Small intestine (tissue), 7 donors: ENCODE measurements at regions not wholly inside any gene's neighbourhood (a gene's known extent, or its start where the extent isn't known, plus 50 kb on each side); places are given as distances from the start of the nearest gene placed in this dataset.

ENCODE experiments used
- DNase-seq, 2 donors: peaks; one replicate each; pipeline versions ENCODE4 v3.0.0 to v3.0.0-alpha.2; 2013
- FAIRE-seq: peaks from 2 replicates; lab custom pipeline; 2012; peaks lifted over from hg19 to GRCh38; lab: Jason Lieb, UNC
- H3K27ac ChIP-seq, 3 donors: one replicate each; pipeline ENCODE4 v1.5.1; 2013; ENCODE audit warnings: low read length in 2 of 3, mild to moderate bottlenecking in 2 of 3, control low read depth in 1 of 3, inconsistent platforms in 1 of 3, low read depth in 1 of 3, moderate library complexity in 1 of 3
- H3K27me3 ChIP-seq, 3 donors: one replicate each; pipeline ENCODE4 v1.6.1; 2013; ENCODE audit warnings: low read length in 3 of 3, inconsistent platforms in 1 of 3; ENCODE audit not compliant: control insufficient read depth in 3 of 3, insufficient read depth in 3 of 3
- H3K36me3 ChIP-seq, 3 donors: one replicate each; pipeline ENCODE4 v1.6.1; 2013; ENCODE audit warnings: low read length in 3 of 3, inconsistent platforms in 1 of 3, low read depth in 1 of 3, mild to moderate bottlenecking in 1 of 3, moderate library complexity in 1 of 3; ENCODE audit not compliant: control insufficient read depth in 3 of 3, insufficient read depth in 2 of 3
- H3K4me1 ChIP-seq, 3 donors: one replicate each; pipeline ENCODE4 v1.6.1; 2013; ENCODE audit warnings: low read length in 2 of 3, inconsistent platforms in 1 of 3, low read depth in 1 of 3, mild to moderate bottlenecking in 1 of 3, moderate library complexity in 1 of 3; ENCODE audit not compliant: control insufficient read depth in 3 of 3, insufficient read depth in 2 of 3
- H3K4me3 ChIP-seq, 3 donors: one replicate each; pipeline ENCODE4 v1.5.1; 2013; ENCODE audit warnings: low read length in 3 of 3, control low read depth in 1 of 3, inconsistent platforms in 1 of 3, low read depth in 1 of 3, mild to moderate bottlenecking in 1 of 3, moderate library complexity in 1 of 3
- H3K9me3 ChIP-seq, 2 donors: one replicate each; pipeline ENCODE4 v1.6.1; 2013; ENCODE audit warnings: low read depth in 1 of 2, low read length in 1 of 2; ENCODE audit not compliant: control insufficient read depth in 2 of 2, insufficient read depth in 1 of 2
- WGBS, 3 donors: extraction: QIAGEN DNeasy Blood & Tissue Kit; methylation state at CpG; one replicate each; pipeline ENCODE4 v1.1.7; 2013; 5-methylcytosine and 5-hydroxymethylcytosine counted together
- donor health status: healthy with polysubstance abuse.
- donor health status: control.
- donor health status: control.
- donor health status: Bipolar disorder and iron deficiency.
- donor health status: healthy.

DNA sequence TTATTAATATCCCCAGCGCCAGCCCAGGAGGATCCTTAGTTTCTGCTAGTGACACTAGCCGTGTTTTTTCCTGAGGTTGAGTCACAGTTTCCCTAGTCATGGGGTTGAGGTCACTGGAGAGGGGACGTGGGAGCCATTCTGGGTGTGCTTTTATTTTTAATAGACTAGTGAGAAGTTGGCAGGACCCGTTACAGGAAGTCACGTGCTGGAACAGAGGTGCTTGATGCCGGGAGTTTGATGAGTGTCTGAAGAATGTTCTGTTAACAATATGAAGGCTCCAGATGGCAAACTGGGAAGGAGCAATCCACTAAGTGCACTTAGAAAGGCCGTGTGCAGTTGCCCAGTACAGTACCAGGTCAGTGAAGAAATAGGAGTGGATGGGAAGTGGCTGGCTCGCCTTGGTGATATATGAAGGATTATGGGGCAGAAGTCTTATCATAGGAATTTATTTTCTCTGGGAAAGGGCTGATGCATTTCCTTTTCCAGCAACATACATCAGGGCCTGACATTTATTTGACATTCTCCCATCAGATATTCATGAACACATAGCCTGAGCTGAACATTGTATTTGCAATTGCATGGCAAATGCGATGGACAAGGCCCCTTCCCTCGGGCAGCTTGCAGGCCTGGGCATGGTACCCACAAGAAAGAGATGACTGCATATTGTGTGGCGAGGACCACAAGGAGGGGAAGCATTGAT lies 291.8 kb downstream of the FBXW7 start:
- DNase-seq (peak in 1 of 2 donors; percentile 2), FAIRE-seq (no peak)
- H3K9me3 ChIP-seq, result no peaks in the 10 kb centered on the region
- H3K36me3 ChIP-seq, result no peaks in the 10 kb centered on the region
- peaks cover 0 to 6% (median 0%) of the 10 kb centered on the region in 3 donors for H3K27me3 ChIP-seq
- 62 to 76% (median 64%) methylated on average over 11 of the region's 11 CpGs for WGBS, 3 donors
- no peaks in the 10 kb centered on the region for H3K4me1 ChIP-seq
- H3K27ac ChIP-seq, result no peak overlapping the region
- H3K4me3 ChIP-seq, result no peak overlapping the region

DNA sequence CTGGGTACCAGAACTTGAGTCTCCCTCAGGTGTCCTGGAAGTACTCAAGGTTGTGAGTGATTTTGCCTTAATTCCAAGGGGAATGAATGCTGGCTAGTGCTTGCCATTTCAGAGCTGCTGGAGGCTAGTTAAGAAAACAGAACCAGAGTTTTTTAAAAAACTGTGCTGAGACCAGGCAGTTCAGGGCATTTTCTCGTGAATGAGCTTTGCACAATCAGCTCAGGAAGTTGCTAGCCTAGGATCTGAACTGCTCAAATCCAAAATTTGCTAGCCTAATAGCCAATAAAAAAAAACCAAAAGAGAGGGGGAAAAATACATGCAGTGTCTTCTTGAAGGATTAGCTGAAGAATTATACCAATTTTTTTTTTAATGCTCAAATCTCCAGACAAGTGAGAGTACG lies 292.7 kb downstream of the FBXW7 start:
- Histone ChIP-seq H3K4me3 (no peak overlapping the region), H3K9me3 (no peaks in the 10 kb centered on the region), H3K27me3 (peaks cover 0 to 6% (median 0%) of the 10 kb centered on the region in 3 donors), H3K36me3 (no peaks in the 10 kb centered on the region), H3K4me1 (no peaks in the 10 kb centered on the region), H3K27ac (no peak overlapping the region)
- no peak for DNase-seq
- no peak for FAIRE-seq
- 71 to 74% (median 73%) methylated on average over 2 of the region's 2 CpGs for WGBS, 3 donors

DNA sequence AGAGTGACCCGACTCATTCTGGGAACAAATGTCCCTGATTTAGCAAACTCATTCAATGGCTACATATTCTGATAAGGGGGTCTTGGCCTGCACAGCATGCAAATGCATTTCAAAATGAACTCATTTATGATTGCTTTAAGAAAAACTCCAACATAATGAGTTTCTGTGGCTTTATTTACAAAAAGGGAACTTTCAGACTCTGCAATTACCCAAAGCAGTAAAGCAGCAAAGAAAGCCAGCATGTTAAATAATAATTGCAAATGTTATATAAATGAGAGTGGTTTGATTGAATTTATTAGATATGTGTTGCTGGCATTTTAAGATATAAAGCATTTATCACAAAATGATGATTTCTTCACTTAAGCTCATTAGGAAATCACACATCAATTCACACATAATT lies 295.7 kb downstream of the FBXW7 start:
- no peak for FAIRE-seq
- no peak for DNase-seq
- 83 to 100% (median 90%) methylated on average over 1 of the region's 1 CpG for WGBS, 3 donors

DNA sequence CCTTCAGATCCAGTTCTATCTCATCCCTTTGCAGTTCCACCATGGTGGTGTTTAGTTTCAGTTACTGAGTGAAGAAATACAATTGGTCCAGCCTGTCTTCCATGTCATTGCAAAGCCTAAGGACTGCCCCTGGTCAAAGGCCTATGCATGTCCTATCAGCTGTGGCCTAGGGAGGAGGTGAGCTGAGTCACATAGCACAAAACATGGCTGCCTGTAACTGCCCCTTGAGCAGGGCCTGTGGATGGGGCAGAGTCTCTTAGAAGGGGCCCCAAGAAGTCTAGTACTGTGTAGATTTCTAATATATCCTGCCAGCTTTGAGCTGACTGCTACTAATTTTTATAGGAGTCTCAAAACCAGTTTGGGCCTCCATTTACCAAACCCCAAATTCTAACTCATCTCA lies 296.7 kb downstream of the FBXW7 start:
- Histone ChIP-seq H3K4me1 (no peaks in the 10 kb centered on the region), H3K27me3 (no peaks in the 10 kb centered on the region), H3K27ac (no peak overlapping the region), H3K9me3 (no peaks in the 10 kb centered on the region), H3K4me3 (no peak overlapping the region), H3K36me3 (no peaks in the 10 kb centered on the region)
- no peak for DNase-seq
- FAIRE-seq, result no peak

More for the DNA sequence above, 295.7 kb downstream of the FBXW7 start:
- H3K27ac ChIP-seq, result no peak overlapping the region
- H3K27me3 ChIP-seq, result peaks cover 0 to 2% (median 0%) of the 10 kb centered on the region in 3 donors
- H3K36me3 ChIP-seq, result no peaks in the 10 kb centered on the region
- no peaks in the 10 kb centered on the region for H3K9me3 ChIP-seq
- H3K4me1 ChIP-seq, result no peaks in the 10 kb centered on the region
- no peak overlapping the region for H3K4me3 ChIP-seq

DNA sequence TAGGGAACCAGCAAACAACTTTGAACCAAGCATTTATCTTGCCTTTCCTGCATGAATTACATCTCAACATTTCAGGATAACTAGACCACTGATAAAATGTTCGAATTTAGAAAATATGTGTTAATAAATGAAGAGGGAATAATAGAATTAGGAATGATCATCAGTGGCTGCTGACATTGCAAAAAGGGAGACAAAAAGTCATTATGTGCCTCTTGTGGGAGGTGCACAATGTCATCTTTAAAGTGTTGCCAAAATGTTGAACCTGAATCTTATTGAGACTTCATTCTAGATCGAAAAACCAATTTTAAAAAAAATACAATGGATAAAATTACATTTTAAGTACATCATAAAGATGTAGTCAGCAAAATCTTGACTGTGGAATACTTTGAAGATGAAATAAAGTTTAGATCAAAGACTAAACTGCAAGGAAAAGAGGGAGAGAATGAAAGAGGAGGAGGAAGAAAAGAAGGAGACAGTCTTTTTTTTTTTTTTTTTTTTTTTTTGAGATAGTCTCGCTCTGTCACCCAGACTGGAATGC lies 299.3 kb downstream of the FBXW7 start:
- no peaks in the 10 kb centered on the region for H3K4me1 ChIP-seq
- 72 to 79% (median 77%) methylated on average over 2 to 3 of the region's 3 CpGs for WGBS, 3 donors
- FAIRE-seq (no peak), DNase-seq (no peak)
- no peaks in the 10 kb centered on the region for H3K9me3 ChIP-seq
- H3K27me3 ChIP-seq, result no peaks in the 10 kb centered on the region
- no peak overlapping the region for H3K4me3 ChIP-seq
- no peaks in the 10 kb centered on the region for H3K36me3 ChIP-seq
- no peak overlapping the region for H3K27ac ChIP-seq

DNA sequence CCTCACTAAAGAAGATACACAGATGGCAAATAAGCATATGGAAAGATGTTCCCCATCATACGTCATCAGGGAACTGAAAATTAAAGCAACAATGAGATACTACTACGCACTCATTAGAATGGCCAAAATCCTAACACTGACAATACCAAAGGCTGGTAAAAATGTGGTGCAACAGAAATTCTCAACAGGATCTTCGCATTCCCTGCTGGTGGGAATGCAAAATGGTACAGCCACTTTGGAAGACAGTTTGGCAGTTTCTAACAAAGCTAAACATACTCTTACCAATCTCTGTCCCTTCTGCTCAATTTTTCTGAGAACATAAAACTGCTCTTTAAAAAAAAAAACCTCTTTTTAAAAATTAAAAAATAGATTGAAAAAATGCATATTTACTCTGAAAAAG lies 300.2 kb downstream of the FBXW7 start:
- Histone ChIP-seq H3K4me1 (no peaks in the 10 kb centered on the region), H3K27ac (no peak overlapping the region), H3K9me3 (no peaks in the 10 kb centered on the region), H3K36me3 (no peaks in the 10 kb centered on the region), H3K4me3 (no peak overlapping the region), H3K27me3 (no peaks in the 10 kb centered on the region)
- DNase-seq (no peak), FAIRE-seq (no peak)
- 86 to 93% (median 90%) methylated on average over 3 of the region's 3 CpGs for WGBS, 3 donors

DNA sequence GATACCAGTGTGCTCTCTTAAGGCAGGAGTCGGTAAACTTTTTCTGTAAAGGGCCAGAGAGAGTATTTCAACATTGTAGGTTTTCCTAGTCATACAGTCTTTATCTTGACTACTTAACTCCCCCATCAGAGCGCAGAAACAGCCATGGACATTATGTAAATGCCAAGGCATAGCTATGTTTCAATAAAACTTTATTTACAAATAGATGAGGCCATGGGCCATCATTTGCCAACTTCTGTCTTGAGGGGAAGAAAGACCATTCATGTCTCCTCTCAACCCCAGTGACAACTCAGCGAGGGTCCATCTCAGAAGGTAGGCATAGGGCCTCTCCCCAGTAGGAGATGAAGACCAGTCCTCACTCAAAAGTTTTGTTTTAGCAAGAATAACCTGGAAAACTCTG lies 301.3 kb downstream of the FBXW7 start:
- Histone ChIP-seq H3K27ac (no peak overlapping the region), H3K36me3 (no peaks in the 10 kb centered on the region), H3K27me3 (no peaks in the 10 kb centered on the region), H3K4me1 (no peaks in the 10 kb centered on the region), H3K9me3 (no peaks in the 10 kb centered on the region), H3K4me3 (no peak overlapping the region)
- DNase-seq (no peak), FAIRE-seq (no peak)
- WGBS, 3 donors, result 91 to 95% (median 91%) methylated on average over 3 of the region's 3 CpGs

DNA sequence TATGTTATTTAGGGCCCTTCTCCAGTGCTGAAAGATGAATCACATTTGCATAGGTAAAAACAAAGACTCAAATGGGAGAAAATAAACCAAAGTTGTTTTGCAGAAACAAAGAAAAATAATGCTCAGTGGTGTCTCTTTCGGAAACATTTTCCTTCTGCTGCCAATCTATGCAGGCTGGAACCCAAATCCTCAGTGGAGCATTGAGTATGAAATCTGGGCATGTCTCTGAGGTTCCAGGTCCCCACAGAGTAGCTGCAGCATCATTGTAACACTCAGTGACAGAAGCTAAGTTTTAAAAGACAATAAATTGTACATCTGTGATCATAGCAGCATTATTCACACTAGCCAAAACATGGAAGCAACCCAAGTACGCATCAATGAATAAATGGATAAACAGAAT lies 303.6 kb downstream of the FBXW7 start:
- FAIRE-seq, result no peak
- Histone ChIP-seq H3K27me3 (no peaks in the 10 kb centered on the region), H3K9me3 (no peaks in the 10 kb centered on the region), H3K4me1 (no peaks in the 10 kb centered on the region), H3K4me3 (no peak overlapping the region), H3K36me3 (no peaks in the 10 kb centered on the region), H3K27ac (no peak overlapping the region)
- 77 to 94% (median 92%) methylated on average over 2 of the region's 2 CpGs for WGBS, 3 donors
- DNase-seq, result no peak
